OCI-LY7 (cell line): ENCODE measurements at regions not wholly inside any gene's neighbourhood (a gene's known extent, or its start where the extent isn't known, plus 50 kb on each side); places are given as distances from the start of the nearest gene placed in this dataset.

Experiments used
- BruUV-seq: library from RNA; stranded (reverse); fragments of 400-500 nt; replicated peaks from 2 replicates; lab custom pipeline; 2021; lab: Mats Ljungman, UMichigan
- CTCF ChIA-PET: fragments of 300-600 bp; sonication (Branson Sonifier 250); formaldehyde crosslinking; loops from one replicate; lab custom pipeline; 2022; ENCODE audit warnings: antibody characterized with exemption; ENCODE audit not compliant: unreplicated experiment; lab: Charles Lee
- POLR2A ChIA-PET: fragments of 300-600 bp; sonication (Branson Sonifier 250); formaldehyde crosslinking; loops from one replicate; lab custom pipeline; 2022; ENCODE audit warnings: antibody characterized with exemption; lab: Charles Lee
- DNase-seq: peaks from one replicate; pipeline ENCODE4 v3.0.0-alpha.2; 2015; ENCODE audit warnings: low spot score
- H2AFZ ChIP-seq: fragments of 200-600 bp; sonication (generic), shearing (Covaris generic); 2 replicates; pipeline ENCODE4 v1.6.1; 2014; ENCODE audit warnings: mild to moderate bottlenecking, antibody characterized with exemption, low read length, moderate library complexity
- H3K27ac ChIP-seq: fragments of 200-600 bp; sonication (generic); 2 replicates; pipeline ENCODE4 v1.5.1; 2014; ENCODE audit warnings: mixed run types, low read depth, mild to moderate bottlenecking, moderate library complexity, low read length, inconsistent platforms; ENCODE audit not compliant: poor library complexity, severe bottlenecking
- H3K36me3 ChIP-seq: fragments of 200-600 bp; sonication (generic); 2 replicates; pipeline ENCODE4 v1.6.1; 2014; ENCODE audit warnings: mild to moderate bottlenecking, antibody characterized with exemption, low read length, moderate library complexity, mixed read lengths; ENCODE audit not compliant: insufficient read depth
- H3K4me1 ChIP-seq: fragments of 200-600 bp; sonication (generic); 2 replicates; pipeline ENCODE4 v1.5.1; 2014; ENCODE audit warnings: mild to moderate bottlenecking, low read length; ENCODE audit not compliant: insufficient read depth, poor library complexity, severe bottlenecking
- H3K4me2 ChIP-seq: fragments of 200-600 bp; sonication (generic); 2 replicates; pipeline ENCODE4 v1.6.1; 2014; ENCODE audit warnings: mild to moderate bottlenecking, low read length
- H3K4me3 ChIP-seq: fragments of 200-600 bp; sonication (generic); 2 replicates; pipeline ENCODE4 v1.5.1; 2014; ENCODE audit warnings: mild to moderate bottlenecking, low read depth, low read length; ENCODE audit not compliant: poor library complexity, severe bottlenecking
- H3K79me2 ChIP-seq: fragments of 200-600 bp; sonication (generic); 2 replicates; pipeline ENCODE4 v1.6.1; 2016; ENCODE audit warnings: low read depth, mild to moderate bottlenecking, low read length, moderate library complexity, mixed read lengths; ENCODE audit not compliant: insufficient read depth
- H3K9me2 ChIP-seq: fragments of 200-600 bp; sonication (generic); 2 replicates; pipeline ENCODE4 v1.6.1; 2016; ENCODE audit warnings: mild to moderate bottlenecking, low read length, mixed read lengths; ENCODE audit not compliant: insufficient read depth
- H3K9me3 ChIP-seq: fragments of 200-600 bp; sonication (generic); 2 replicates; pipeline ENCODE4 v1.6.1; 2014; ENCODE audit warnings: mild to moderate bottlenecking, mixed run types, low read length, mixed read lengths
- H4K20me1 ChIP-seq: fragments of 200-600 bp; sonication (generic); 2 replicates; pipeline ENCODE4 v1.6.1; 2014; ENCODE audit warnings: mild to moderate bottlenecking, antibody characterized with exemption, low read length, moderate library complexity, mixed read lengths; ENCODE audit not compliant: insufficient read depth
- CTCF ChIP-seq: fragments of 200-600 bp; sonication (generic); conservative IDR thresholded peaks from 2 replicates; pipeline ENCODE4 v1.5.1; 2014; ENCODE audit warnings: mild to moderate bottlenecking, antibody characterized with exemption, low read length, moderate library complexity, mixed read lengths
- EZH2phosphoT487 ChIP-seq: fragments of 200-600 bp; sonication (generic); IDR thresholded peaks from 2 replicates; pipeline ENCODE4 v1.6.1; 2018; ENCODE audit warnings: low read depth, borderline replicate concordance, mild to moderate bottlenecking, mixed run types, antibody characterized with exemption, low read length, moderate library complexity, mixed read lengths
- intact Hi-C: fragments of 100-400 bp; cut with micrococcal nuclease; formaldehyde crosslinking; loops from one replicate; pipeline ENCODE4 v1.10.0; 2022; ENCODE audit not compliant: unreplicated experiment

- Histone ChIP-seq H3K9me2 (no peaks in the 10 kb centered on the region), H4K20me1 (no peaks in the 10 kb centered on the region), H3K36me3 (no peaks in the 10 kb centered on the region), H3K4me1 (no peaks in the 10 kb centered on the region), H2AFZ (no peak overlapping the region), H3K79me2 (no peaks in the 10 kb centered on the region), H3K4me2 (no peak overlapping the region), H3K4me3 (no peak overlapping the region), H3K27ac (no peak overlapping the region), H3K9me3 (no peaks in the 10 kb centered on the region)
- TF ChIP-seq EZH2phosphoT487 = no peak
- TF ChIP-seq CTCF = no peak
- POLR2A ChIA-PET = interaction anchor here (0.7 kb wide), 1 partner anchor 86 kb away, joined by 3 read pairs; no protein-coding TSS in a partner anchor
- intact Hi-C loops = no loop called here
- DNase-seq = no peak
- no TSS peak for BruUV-seq
- CTCF ChIA-PET = interaction anchor here (0.8 kb wide), 1 partner anchor 9 kb away, joined by 3 read pairs; no protein-coding TSS in a partner anchor
These were observed 90.0 kb upstream of the ANKRD34C start for GRCh38 chr15:79192462-79193036.

- Histone ChIP-seq H3K4me3 (no peak overlapping the region), H3K4me2 (no peak overlapping the region), H4K20me1 (no peaks in the 10 kb centered on the region), H2AFZ (no peak overlapping the region), H3K27ac (no peak overlapping the region), H3K4me1 (no peaks in the 10 kb centered on the region), H3K79me2 (no peaks in the 10 kb centered on the region), H3K9me3 (no peaks in the 10 kb centered on the region), H3K36me3 (no peaks in the 10 kb centered on the region), H3K9me2 (no peaks in the 10 kb centered on the region)
- intact Hi-C loops = no loop called here
- CTCF ChIA-PET = no interaction called here
- no peak for TF ChIP-seq CTCF
- TF ChIP-seq EZH2phosphoT487 = no peak
- BruUV-seq = no TSS peak
- POLR2A ChIA-PET = no interaction called here
- DNase-seq = no peak
These were observed 92.4 kb upstream of the ANKRD34C start for GRCh38 chr15:79190093-79190492.

- BruUV-seq = no TSS peak
- intact Hi-C loops = no loop called here
- Histone ChIP-seq H3K36me3 (no peaks in the 10 kb centered on the region), H3K4me1 (no peaks in the 10 kb centered on the region), H3K4me2 (no peak overlapping the region), H3K4me3 (no peak overlapping the region), H4K20me1 (no peaks in the 10 kb centered on the region), H3K9me2 (no peaks in the 10 kb centered on the region), H3K9me3 (no peaks in the 10 kb centered on the region), H2AFZ (no peak overlapping the region), H3K79me2 (no peaks in the 10 kb centered on the region), H3K27ac (no peak overlapping the region)
- no peak for TF ChIP-seq CTCF
- TF ChIP-seq EZH2phosphoT487 = no peak
- ChIA-PET POLR2A (no interaction called here), CTCF (no interaction called here)
- DNase-seq = no peak
These were observed 95.9 kb upstream of the ANKRD34C start for GRCh38 chr15:79186616-79187015.
